Posterior cingulate gyrus (tissue), 11 donors: ENCODE measurements at regions not wholly inside any gene's neighbourhood (a gene's known extent, or its start where the extent isn't known, plus 50 kb on each side); places are given as distances from the start of the nearest gene placed in this dataset.
"Not testable (repeated sequence)": the region's sequence is repeated elsewhere in the genome, so short reads cannot be mapped to it uniquely, and the experiment has no call there.

Experiments
- DNase-seq, 10 donors: peaks; one replicate each; pipeline versions ENCODE4 v3.0.0 to v3.0.0-alpha.2; 2020 to 2021; ENCODE audit warnings: mixed read lengths in 3 of 10
- intact Hi-C: fragments of 100-400 bp; cut with DNase I; formaldehyde crosslinking; loops from one replicate; pipeline ENCODE4 v1.15.1; 2023

DNA sequence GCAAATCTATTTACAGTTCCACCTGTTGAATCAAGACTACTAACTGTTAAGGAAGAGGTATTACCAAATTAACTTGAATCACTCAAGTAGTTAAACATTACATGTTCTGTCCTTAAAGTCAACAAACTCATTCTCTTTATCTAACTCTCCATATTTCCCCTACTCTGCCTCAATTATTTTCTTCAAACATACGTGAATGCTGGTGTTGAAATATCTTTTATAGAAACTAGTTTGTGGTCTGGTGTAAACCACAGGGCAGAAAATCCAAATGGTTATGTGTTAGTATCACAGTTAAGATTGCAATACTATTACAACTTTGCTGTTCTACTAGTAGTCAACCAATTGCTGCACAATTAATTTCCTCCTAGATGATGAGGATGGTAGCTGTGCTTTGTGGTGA lies 603.5 kb downstream of the KCTD16 start:
- intact Hi-C loops: no loop called here
- DNase-seq: no peak

- intact Hi-C loops: no loop called here
- DNase-seq: no peak
Measured at GRCh38 chr5:144773628-144774027, 603.0 kb downstream of the KCTD16 start.

- intact Hi-C loops: no loop called here
- DNase-seq: no peak
Measured at GRCh38 chr5:144771802-144772201, 601.1 kb downstream of the KCTD16 start.

GRCh38 chr5:144742361-144742760 lies 571.7 kb downstream of the KCTD16 start:
- intact Hi-C loops: no loop called here

GRCh38 chr5:144731786-144732185 lies 561.1 kb downstream of the KCTD16 start:
- intact Hi-C loops: no loop called here
- no peak for DNase-seq

More at GRCh38 chr5:144742361-144742760, 571.7 kb downstream of the KCTD16 start:
- DNase-seq: no peak

DNA sequence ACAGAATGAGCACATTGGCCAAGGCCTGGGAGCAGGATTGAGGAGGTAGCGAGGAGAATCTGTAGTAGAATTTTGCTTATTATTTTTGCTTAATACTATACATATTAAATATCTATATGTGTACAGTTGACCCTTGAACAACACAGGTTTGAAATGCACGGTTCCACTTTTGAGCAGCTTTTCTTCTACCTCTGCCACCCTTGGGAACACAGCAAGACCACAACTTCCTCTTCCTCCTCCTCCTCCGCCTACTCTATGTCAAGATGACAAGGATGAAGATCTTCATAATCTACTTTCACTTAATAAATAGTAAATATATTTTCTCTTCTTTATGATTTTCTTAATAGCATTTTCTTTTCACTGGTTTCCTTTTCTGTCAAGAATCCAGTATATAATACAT lies 541.4 kb downstream of the KCTD16 start:
- DNase-seq: no peak
- intact Hi-C loops: no loop called here

DNA sequence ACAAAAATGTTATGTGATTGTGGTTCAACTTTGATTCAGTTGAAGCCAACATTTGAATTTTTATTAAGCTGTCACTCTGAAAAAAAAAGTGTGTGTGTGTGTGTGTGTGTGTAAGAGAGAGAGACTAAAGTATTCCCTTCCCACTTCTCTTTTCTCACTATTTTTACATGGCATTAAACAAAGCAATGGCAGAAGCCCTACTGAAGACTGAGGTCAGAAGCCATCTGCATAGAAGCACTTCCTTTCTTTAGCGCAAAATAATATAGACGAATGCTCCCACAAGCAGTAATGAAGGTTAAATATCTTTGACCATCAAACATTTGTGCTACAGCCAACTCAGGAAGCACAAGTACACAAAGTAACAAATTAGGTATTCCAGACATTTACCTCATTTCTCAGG lies 540.5 kb downstream of the KCTD16 start:
- intact Hi-C loops: no loop called here
- DNase-seq: no peak

- no peak for DNase-seq
- intact Hi-C loops: no loop called here
Measured at GRCh38 chr5:144710637-144711036, 540.0 kb downstream of the KCTD16 start.

- intact Hi-C loops: no loop called here
- DNase-seq: no peak
Measured at GRCh38 chr5:144703776-144704175, 533.1 kb downstream of the KCTD16 start.

- intact Hi-C loops: no loop called here
- no peak for DNase-seq
Measured at GRCh38 chr5:144698484-144698883, 527.8 kb downstream of the KCTD16 start.

- intact Hi-C loops: no loop called here
- no peak for DNase-seq
Measured at GRCh38 chr5:144697847-144698262, 527.2 kb downstream of the KCTD16 start.

GRCh38 chr5:144691936-144692335 lies 521.3 kb downstream of the KCTD16 start:
- intact Hi-C loops: no loop called here
- DNase-seq: no peak

- no peak for DNase-seq
- intact Hi-C loops: no loop called here
Measured at GRCh38 chr5:144684899-144685298, 514.2 kb downstream of the KCTD16 start.

- no peak for DNase-seq
- intact Hi-C loops: no loop called here
Measured at GRCh38 chr5:144680711-144681110, 510.0 kb downstream of the KCTD16 start.

DNA sequence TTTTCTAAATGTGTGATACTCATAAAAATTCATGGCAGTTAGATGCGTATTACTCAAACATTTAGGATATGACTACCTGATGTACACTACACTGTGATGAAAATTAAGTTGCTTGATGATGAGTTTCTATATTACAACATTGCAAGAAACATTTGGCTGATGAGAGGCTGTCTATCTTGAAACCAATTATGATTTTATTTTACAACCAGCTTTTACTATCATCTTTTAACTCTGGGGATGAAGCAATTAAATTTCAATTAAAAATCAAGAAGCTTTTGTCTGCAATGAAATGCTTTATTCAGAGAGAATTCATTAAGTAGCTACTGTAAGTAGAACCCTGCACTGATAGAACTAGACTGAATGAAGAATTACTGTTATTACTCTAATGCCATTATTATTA lies 500.4 kb downstream of the KCTD16 start:
- DNase-seq: no peak
- intact Hi-C loops: no loop called here

GRCh38 chr5:144659634-144660227 lies 489.1 kb downstream of the KCTD16 start:
- intact Hi-C loops: no loop called here
- no peak for DNase-seq

GRCh38 chr5:144644317-144644716 lies 473.6 kb downstream of the KCTD16 start:
- intact Hi-C loops: no loop called here

DNA sequence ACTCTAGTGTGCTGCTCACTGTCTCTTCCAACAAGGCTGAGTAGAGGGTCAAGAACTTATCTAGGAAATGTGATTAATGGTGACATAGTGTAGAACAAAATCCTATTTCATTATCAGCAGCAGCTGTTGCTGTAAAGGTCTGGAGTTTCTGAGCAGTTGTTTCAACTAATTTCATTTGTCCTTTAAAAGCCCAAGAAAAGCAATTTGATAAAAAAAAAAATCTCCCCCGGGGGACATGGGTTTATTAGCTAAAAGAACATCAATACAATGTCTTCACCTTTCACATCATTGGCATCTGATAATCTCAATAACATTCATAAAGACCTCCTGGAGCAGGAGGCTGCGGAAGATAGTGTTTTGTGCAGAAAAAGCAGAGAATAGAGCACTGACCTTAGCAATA lies 468.1 kb downstream of the KCTD16 start:
- intact Hi-C loops: no loop called here
- DNase-seq: no peak

More at GRCh38 chr5:144644317-144644716, 473.6 kb downstream of the KCTD16 start:
- DNase-seq: no peak

DNA sequence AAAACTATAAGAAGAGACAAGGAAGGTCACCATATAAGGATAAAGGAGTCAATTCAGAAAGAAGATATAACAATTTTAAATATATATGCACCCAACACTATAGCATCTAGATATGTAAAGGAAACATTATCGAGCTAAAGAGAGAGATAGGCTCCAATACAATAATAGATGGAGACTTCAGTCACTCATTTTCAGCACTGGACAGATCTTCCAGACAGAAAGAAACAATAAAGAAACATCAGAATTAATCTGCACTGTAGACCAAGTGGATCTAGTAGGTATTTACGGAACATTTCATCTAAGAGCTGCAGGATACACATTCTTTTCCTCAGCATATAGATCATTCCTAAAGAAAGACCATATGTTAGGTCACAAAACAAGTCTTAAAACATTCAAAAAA lies 463.5 kb downstream of the KCTD16 start:
- intact Hi-C loops: no loop called here
- DNase-seq: no peak

DNA sequence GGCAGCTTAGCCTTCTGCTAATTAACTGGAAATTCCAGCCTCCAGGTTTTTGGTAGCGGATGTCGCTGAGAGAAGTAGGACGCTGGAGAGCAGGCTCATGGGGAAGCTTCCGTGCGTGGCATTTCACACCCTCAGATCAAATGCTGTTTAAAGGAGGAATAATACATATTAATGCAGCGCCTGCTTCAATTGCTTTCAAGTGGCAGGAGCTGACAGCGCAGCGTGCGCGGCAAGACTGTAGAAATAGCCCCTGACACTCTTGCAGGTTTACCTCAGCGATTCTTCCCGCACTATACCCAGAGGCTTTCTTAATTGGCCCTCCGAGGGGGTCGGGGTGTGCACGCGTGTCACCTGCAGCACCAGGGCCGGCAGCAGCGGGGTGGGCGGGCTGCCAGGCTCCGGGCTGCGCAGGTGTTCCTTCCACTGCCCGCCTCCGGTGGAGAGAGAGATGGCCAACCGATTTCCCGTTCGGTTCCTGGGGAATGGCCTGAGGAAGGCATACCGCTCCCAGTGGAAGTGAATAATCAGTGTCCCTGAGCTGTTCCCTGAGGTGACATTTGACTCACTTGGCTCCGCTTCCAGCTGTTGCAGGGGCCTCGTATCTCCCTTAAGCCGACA lies 427.9 kb downstream of the KCTD16 start:
- DNase-seq: peak in 6 of 10 donors; percentile 20 to 87 (median 49)
- intact Hi-C loops: no loop called here

DNA sequence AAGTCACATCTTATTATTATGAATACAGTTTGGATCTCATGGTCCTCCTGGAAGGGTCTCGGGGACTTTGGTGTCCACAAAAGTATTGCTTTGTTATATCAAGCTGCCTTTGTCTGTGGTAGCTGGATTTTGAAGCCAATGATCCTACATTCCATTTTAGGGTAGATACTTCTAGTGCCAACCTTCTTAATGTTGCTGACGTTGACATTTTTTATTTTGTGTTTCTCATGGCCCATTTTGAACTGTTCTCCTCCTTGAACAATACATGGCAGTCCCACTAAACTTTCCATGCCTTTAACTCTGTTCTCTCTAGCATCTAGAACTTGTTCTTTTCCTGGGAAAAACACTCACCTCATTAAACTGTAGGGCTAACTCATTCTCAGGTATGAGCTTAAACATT lies 425.8 kb downstream of the KCTD16 start:
- intact Hi-C loops: no loop called here
- no peak for DNase-seq

DNA sequence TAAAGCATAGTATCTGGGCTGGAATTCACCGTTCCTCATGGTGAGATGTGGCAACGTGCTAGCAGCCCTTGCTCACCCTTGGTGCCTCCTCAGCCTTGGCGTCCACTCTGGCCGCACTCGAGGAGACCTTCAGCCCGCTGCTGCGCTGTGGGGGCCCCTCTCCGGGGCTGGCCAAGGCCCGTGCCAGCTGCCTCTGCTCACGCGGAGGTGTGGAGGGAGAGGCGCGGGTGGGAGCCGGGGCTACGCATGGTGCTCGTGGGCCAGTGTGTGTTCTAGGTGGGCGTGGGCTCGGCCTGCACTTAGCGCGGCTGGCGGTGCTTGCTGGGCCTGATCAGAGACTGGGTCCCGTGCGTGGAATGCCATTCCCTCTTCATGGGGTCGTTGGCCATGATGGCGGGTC lies 424.2 kb downstream of the KCTD16 start:
- peak in 1 of 10 donors; percentile 86 for DNase-seq
- intact Hi-C loops: no loop called here

DNA sequence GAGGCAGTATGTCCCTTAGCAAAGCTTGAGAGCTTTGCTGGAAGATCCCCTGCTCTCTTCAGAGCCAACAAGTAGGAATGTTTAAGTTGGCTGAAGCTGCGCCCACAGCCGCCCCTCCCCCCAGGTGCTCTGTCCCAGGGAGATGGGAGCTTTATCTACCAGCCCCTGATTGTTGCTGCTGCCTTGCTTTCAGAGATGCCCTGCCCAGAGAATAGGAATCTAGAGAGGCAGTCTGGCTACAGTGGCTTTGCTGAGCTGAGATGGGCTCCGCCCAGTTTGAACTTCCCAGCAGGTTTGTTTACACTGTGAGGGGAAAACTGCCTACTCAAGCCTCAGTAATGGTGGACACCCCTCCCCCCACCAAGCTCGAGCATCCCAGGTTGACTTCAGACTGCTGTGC lies 423.6 kb downstream of the KCTD16 start:
- peak in 1 of 10 donors; percentile 63 for DNase-seq
- intact Hi-C loops: not testable (repeated sequence)
